ENCODE measurements at regions not wholly inside any gene's neighbourhood (a gene's known extent, or its start where the extent isn't known, plus 50 kb on each side); places are given as distances from the start of the nearest gene placed in this dataset.

GRCh38 chr15:94555841-94556519, 324.6 kb downstream of the MCTP2 start (continued):
- TF ChIP-seq, protein P1, sequence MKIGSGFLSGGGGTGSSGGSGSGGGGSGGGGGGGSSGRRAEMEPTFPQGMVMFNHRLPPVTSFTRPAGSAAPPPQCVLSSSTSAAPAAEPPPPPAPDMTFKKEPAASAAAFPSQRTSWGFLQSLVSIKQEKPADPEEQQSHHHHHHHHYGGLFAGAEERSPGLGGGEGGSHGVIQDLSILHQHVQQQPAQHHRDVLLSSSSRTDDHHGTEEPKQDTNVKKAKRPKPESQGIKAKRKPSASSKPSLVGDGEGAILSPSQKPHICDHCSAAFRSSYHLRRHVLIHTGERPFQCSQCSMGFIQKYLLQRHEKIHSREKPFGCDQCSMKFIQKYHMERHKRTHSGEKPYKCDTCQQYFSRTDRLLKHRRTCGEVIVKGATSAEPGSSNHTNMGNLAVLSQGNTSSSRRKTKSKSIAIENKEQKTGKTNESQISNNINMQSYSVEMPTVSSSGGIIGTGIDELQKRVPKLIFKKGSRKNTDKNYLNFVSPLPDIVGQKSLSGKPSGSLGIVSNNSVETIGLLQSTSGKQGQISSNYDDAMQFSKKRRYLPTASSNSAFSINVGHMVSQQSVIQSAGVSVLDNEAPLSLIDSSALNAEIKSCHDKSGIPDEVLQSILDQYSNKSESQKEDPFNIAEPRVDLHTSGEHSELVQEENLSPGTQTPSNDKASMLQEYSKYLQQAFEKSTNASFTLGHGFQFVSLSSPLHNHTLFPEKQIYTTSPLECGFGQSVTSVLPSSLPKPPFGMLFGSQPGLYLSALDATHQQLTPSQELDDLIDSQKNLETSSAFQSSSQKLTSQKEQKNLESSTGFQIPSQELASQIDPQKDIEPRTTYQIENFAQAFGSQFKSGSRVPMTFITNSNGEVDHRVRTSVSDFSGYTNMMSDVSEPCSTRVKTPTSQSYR (CRISPR knock-in tag; IDR thresholded peaks at IDR 0.05), result no peak
- TF ChIP-seq CTCF (IDR thresholded peaks at IDR 0.05), result no peak

DNA sequence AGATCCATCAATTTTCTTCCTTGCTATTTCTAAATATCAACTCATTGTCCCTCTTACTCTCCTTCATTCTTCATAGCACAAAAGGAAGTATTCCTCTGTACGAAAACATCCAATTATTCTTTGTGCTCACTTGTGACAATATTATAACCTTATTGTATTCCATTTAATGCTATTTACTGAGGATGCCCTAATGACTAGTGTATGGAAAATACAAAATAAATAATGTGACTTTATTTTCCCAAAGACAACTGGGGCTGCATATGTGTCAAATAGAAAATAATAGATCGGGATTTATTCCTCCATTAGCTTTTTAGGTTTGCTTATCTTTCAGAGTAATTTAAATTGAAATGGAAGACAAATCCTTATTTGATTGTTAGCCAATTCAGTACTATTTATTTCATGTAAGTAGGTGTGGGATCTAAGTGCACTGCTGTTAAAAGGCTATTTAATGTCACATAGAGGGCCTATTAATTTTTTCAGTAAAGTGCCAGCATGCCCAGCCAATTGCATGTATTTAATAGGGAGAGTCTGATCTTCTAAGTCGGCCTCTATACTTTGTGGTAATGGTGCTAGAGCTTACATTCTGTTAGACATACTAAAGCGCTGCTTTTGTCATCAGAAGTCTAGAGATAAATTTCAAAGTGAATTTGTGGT, 329.8 kb downstream of the MCTP2 start:
- no peak overlapping the region for H3K4me3 Mint-ChIP-seq
- DNase-seq (ENCODE audit: low spot score), result no peak
- ChIA-PET CTCF (no interaction called here), POLR2A (no interaction called here)
- H3K36me3 Mint-ChIP-seq, result peaks cover 2% of the 10 kb centered on the region; the same call in 1 of the 2 replicates
- TF ChIP-seq RELA (CRISPR knock-in tag; IDR thresholded peaks at IDR 0.05; ENCODE audit: borderline replicate concordance), result no peak
- no peak for TF ChIP-seq TEAD4 (CRISPR knock-in tag; IDR thresholded peaks at IDR 0.05)
- TF ChIP-seq ZNF512 (CRISPR knock-in tag; IDR thresholded peaks at IDR 0.05; ENCODE audit: borderline replicate concordance), result no peak
- no peak for TF ChIP-seq NFE2L1 (CRISPR knock-in tag; IDR thresholded peaks at IDR 0.05)
- TF ChIP-seq HMGXB4 (CRISPR knock-in tag; IDR thresholded peaks at IDR 0.05), result no peak
- TF ChIP-seq GRHL2 (CRISPR knock-in tag; IDR thresholded peaks at IDR 0.05; ENCODE audit: insufficient replicate concordance, severe bottlenecking), result no peak
- TF ChIP-seq, protein P2, sequence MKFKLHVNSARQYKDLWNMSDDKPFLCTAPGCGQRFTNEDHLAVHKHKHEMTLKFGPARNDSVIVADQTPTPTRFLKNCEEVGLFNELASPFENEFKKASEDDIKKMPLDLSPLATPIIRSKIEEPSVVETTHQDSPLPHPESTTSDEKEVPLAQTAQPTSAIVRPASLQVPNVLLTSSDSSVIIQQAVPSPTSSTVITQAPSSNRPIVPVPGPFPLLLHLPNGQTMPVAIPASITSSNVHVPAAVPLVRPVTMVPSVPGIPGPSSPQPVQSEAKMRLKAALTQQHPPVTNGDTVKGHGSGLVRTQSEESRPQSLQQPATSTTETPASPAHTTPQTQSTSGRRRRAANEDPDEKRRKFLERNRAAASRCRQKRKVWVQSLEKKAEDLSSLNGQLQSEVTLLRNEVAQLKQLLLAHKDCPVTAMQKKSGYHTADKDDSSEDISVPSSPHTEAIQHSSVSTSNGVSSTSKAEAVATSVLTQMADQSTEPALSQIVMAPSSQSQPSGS (CRISPR knock-in tag; IDR thresholded peaks at IDR 0.05; ENCODE audit: borderline replicate concordance, low read depth), result no peak
- TF ChIP-seq, protein P3, sequence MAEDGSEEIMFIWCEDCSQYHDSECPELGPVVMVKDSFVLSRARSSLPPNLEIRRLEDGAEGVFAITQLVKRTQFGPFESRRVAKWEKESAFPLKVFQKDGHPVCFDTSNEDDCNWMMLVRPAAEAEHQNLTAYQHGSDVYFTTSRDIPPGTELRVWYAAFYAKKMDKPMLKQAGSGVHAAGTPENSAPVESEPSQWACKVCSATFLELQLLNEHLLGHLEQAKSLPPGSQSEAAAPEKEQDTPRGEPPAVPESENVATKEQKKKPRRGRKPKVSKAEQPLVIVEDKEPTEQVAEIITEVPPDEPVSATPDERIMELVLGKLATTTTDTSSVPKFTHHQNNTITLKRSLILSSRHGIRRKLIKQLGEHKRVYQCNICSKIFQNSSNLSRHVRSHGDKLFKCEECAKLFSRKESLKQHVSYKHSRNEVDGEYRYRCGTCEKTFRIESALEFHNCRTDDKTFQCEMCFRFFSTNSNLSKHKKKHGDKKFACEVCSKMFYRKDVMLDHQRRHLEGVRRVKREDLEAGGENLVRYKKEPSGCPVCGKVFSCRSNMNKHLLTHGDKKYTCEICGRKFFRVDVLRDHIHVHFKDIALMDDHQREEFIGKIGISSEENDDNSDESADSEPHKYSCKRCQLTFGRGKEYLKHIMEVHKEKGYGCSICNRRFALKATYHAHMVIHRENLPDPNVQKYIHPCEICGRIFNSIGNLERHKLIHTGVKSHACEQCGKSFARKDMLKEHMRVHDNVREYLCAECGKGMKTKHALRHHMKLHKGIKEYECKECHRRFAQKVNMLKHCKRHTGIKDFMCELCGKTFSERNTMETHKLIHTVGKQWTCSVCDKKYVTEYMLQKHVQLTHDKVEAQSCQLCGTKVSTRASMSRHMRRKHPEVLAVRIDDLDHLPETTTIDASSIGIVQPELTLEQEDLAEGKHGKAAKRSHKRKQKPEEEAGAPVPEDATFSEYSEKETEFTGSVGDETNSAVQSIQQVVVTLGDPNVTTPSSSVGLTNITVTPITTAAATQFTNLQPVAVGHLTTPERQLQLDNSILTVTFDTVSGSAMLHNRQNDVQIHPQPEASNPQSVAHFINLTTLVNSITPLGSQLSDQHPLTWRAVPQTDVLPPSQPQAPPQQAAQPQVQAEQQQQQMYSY (CRISPR knock-in tag; IDR thresholded peaks at IDR 0.05), result no peak
- ATAC-seq, result no peak
- H3K4me1 Mint-ChIP-seq, result peaks cover 3% of the 10 kb centered on the region; the same call in 1 of the 2 replicates
- no peaks in the 10 kb centered on the region for H3K27me3 Mint-ChIP-seq (ENCODE audit: low read depth)
- H3K9me3 Mint-ChIP-seq, result peaks cover 43% of the 10 kb centered on the region
- no peak overlapping the region for H3K27ac Mint-ChIP-seq
